K562 (cell line): ENCODE measurements at regions not wholly inside any gene's neighbourhood (a gene's known extent, or its start where the extent isn't known, plus 50 kb on each side); places are given as distances from the start of the nearest gene placed in this dataset.

Experiments
- ATAC-seq: fragments of 200-7000 bp; cut with Tn5 transposase; 3 replicates; pipeline ENCODE4 v1.9.1; 2020; ENCODE audit warnings: moderate library complexity
- BruUV-seq: library from RNA; stranded (reverse); fragments of 400-500 nt; replicated peaks from 2 replicates; lab custom pipeline; 2021; lab: Mats Ljungman, UMichigan
- CTCF ChIA-PET: fragments of 300-600 bp; formaldehyde crosslinking; extraction: SDS; loops from one replicate; lab custom pipeline; 2021; ENCODE audit warnings: low intra/inter-chr PET ratio; lab: Yijun Ruan, JAX
- POLR2A ChIA-PET: fragments of 300-600, 350-650 bp; sonication (Branson Sonifier 250); formaldehyde crosslinking; extraction: SDS; loops from one replicate; lab custom pipeline; 2021; ENCODE audit warnings: antibody characterized with exemption, inconsistent platforms; lab: Yijun Ruan, JAX
- DNase-seq, 4 experiments: peaks; one replicate each; pipeline versions ENCODE4 v3.0.0 to v3.0.0-alpha.2; 2011 to 2018; ENCODE audit warnings: low spot score in 3 of 4, mixed read lengths in 3 of 4; ENCODE audit errors: extremely low read depth in 1 of 4
- FAIRE-seq: peaks from 2 replicates; lab custom pipeline; 2011; peaks lifted over from hg19 to GRCh38; lab: Jason Lieb, UNC
- H2AFZ ChIP-seq: 2 replicates; pipeline ENCODE4 v1.6.0; 2011; ENCODE audit warnings: low read depth, low read length, control low read depth, inconsistent platforms
- H3K27ac ChIP-seq: fragments of 200-600 bp; 3 replicates; pipeline ENCODE4 v1.8.0; 2011; ENCODE audit warnings: low read depth, mild to moderate bottlenecking, control low read depth, inconsistent platforms, low read length, moderate library complexity, mixed read lengths; ENCODE audit errors: extremely low read depth
- H3K27me3 ChIP-seq, 2 experiments: fragments of 300-600 bp in 1 of 2; 2 replicates in 1 of 2; 3 replicates in 1 of 2; pipeline versions ENCODE4 v1.6.0 to v1.8.0; 2011; ENCODE audit warnings: inconsistent platforms in 2 of 2, low read length in 2 of 2, mild to moderate bottlenecking in 1 of 2, mixed read lengths in 1 of 2, moderate library complexity in 1 of 2; ENCODE audit not compliant: control insufficient read depth in 2 of 2, insufficient read depth in 2 of 2
- H3K36me3 ChIP-seq: fragments of 300-600 bp; 3 replicates; pipeline ENCODE4 v1.8.0; 2011; ENCODE audit warnings: mild to moderate bottlenecking, low read length, inconsistent platforms; ENCODE audit not compliant: control insufficient read depth, insufficient read depth
- H3K4me1 ChIP-seq, 2 experiments: fragments of 200-600 bp in 1 of 2; replicated peaks in 1 of 2; 2 replicates in 1 of 2; 3 replicates in 1 of 2; pipeline versions ENCODE4 v1.5.1 to v1.8.0; 2011; ENCODE audit warnings: inconsistent platforms in 2 of 2, low read length in 2 of 2, mild to moderate bottlenecking in 1 of 2, mixed read lengths in 1 of 2, moderate library complexity in 1 of 2; ENCODE audit not compliant: control insufficient read depth in 2 of 2, insufficient read depth in 2 of 2
- H3K4me2 ChIP-seq: 2 replicates; pipeline ENCODE4 v1.6.1; 2011; ENCODE audit warnings: low read length, control low read depth, inconsistent platforms, mixed read lengths; ENCODE audit not compliant: insufficient read depth
- H3K4me3 ChIP-seq: fragments of 200-600 bp; sonication (generic), shearing (Covaris generic); 2 replicates; pipeline ENCODE4 v1.5.1; 2016; ENCODE audit warnings: control low read depth, inconsistent platforms
- H3K79me2 ChIP-seq: fragments of 200-600 bp; 3 replicates; pipeline ENCODE4 v1.8.0; 2011; ENCODE audit warnings: low read length, inconsistent platforms; ENCODE audit not compliant: control insufficient read depth, insufficient read depth
- H3K9ac ChIP-seq, 2 experiments: 2 replicates each; pipeline versions ENCODE4 v1.6.0 to v1.6.1; 2011; ENCODE audit warnings: low read depth in 2 of 2, low read length in 2 of 2, control low read depth in 1 of 2, inconsistent platforms in 1 of 2, mild to moderate bottlenecking in 1 of 2, mixed read lengths in 1 of 2; ENCODE audit not compliant: insufficient read depth in 1 of 2
- H3K9me1 ChIP-seq: one replicate; pipeline ENCODE4 v1.6.0; 2011; ENCODE audit warnings: inconsistent platforms, mild to moderate bottlenecking, low read length, moderate library complexity; ENCODE audit not compliant: control insufficient read depth, insufficient read depth
- H3K9me3 ChIP-seq: replicated peaks from 2 replicates; pipeline ENCODE4 v1.5.1; 2011; ENCODE audit warnings: low read depth, low read length, inconsistent platforms; ENCODE audit not compliant: control insufficient read depth, insufficient read depth
- H4K20me1 ChIP-seq: replicated peaks from 2 replicates; pipeline ENCODE4 v1.6.1; 2011; ENCODE audit warnings: low read length, inconsistent platforms, mixed read lengths; ENCODE audit not compliant: control insufficient read depth, insufficient read depth
- FOXJ2 ChIP-seq: fragments of 200-800 bp; sonication (Bioruptor generic); IDR thresholded peaks from 2 replicates; pipeline ENCODE4 v1.6.1; 2016; ENCODE audit warnings: missing genetic modification characterization, missing compliant biosample characterization
- HMG20A ChIP-seq: fragments of 450-650 bp; formaldehyde crosslinking; conservative IDR thresholded peaks from 2 replicates; pipeline ENCODE4 v1.4.0; 2020; ENCODE audit warnings: mild to moderate bottlenecking, mixed read lengths
- NR2F6 ChIP-seq: fragments of 450-650 bp; formaldehyde crosslinking; IDR thresholded peaks from 2 replicates; pipeline ENCODE4 v1.4.0; 2020; ENCODE audit warnings: mild to moderate bottlenecking
- NR4A1 ChIP-seq, 2 experiments: fragments of 250-450 bp in 1 of 2; fragments of 450-650 bp in 1 of 2; sonication (Bioruptor Pico) in 1 of 2; IDR thresholded peaks; 2 replicates each; pipeline versions ENCODE4 v1.4.0 to v1.6.1; 2016 to 2020; ENCODE audit warnings: mild to moderate bottlenecking in 2 of 2, missing compliant biosample characterization in 1 of 2, missing genetic modification characterization in 1 of 2, moderate library complexity in 1 of 2
- OTX1 ChIP-seq: fragments of 450-650 bp; formaldehyde crosslinking; IDR thresholded peaks from 2 replicates; pipeline ENCODE4 v1.4.0; 2022; ENCODE audit warnings: mild to moderate bottlenecking
- SMARCC2 ChIP-seq: fragments of 450-650 bp; IDR thresholded peaks from 2 replicates; pipeline ENCODE4 v1.6.1; 2017; ENCODE audit warnings: antibody characterized with exemption, moderate library complexity, mild to moderate bottlenecking, low read depth
- SNAPC5 ChIP-seq: fragments of 250-450 bp; sonication (Bioruptor Pico); IDR thresholded peaks from 2 replicates; pipeline ENCODE4 v1.8.0; 2021; ENCODE audit warnings: moderate library complexity, mild to moderate bottlenecking, inconsistent platforms
- ZNF586 ChIP-seq: fragments of 450-650 bp; formaldehyde crosslinking; conservative IDR thresholded peaks from 2 replicates; pipeline ENCODE4 v1.4.0; 2020; ENCODE audit warnings: mild to moderate bottlenecking, moderate library complexity
- whole genome bisulfite sequencing: fragments of 100-300 bp; shearing (Covaris generic); methylation state at CpG from one replicate; pipeline ENCODE4 v1.1.6; 2016; ENCODE audit warnings: low coverage, mixed read lengths; ENCODE audit not compliant: insufficient coverage; ENCODE audit errors: missing lambda C conversion rate; 5-methylcytosine and 5-hydroxymethylcytosine counted together
- in situ Hi-C: fragments of 300-500 bp; cut with MboI; formaldehyde crosslinking; loops from 4 replicates; pipeline ENCODE4 v1.15.0; 2018; ENCODE audit warnings: inconsistent platforms, mixed read lengths
- intact Hi-C: fragments of 100-400 bp; cut with micrococcal nuclease; formaldehyde crosslinking; loops from 2 replicates; pipeline ENCODE4 v1.14.2; 2022

GRCh38 chr10:108911814-108912541, 1011.3 kb downstream of the XPNPEP1 start:
- in situ Hi-C loops (no loop called here), intact Hi-C loops (no loop called here)
- no peak for FAIRE-seq
- H3K4me2 ChIP-seq = no peak overlapping the region
- no TSS peak for BruUV-seq
- WGBS = 12% methylated on average over 15 of the region's 47 CpGs
- no peak overlapping the region for H3K9ac ChIP-seq
- TF ChIP-seq ZNF586 (no peak), SNAPC5 (CRISPR knock-in tag) (no peak), NR4A1 (CRISPR knock-in tag; IDR thresholded peaks at IDR 0.05) (no peak), NR4A1 (tag; IDR thresholded peaks at IDR 0.05) (no peak), FOXJ2 (tag) (no peak), NR2F6 (CRISPR knock-in tag) (no peak)
- TF ChIP-seq, all 486 proteins: peak for 0
- Histone ChIP-seq H3K79me2 (no peaks in the 10 kb centered on the region), H2AFZ (no peak overlapping the region), H4K20me1 (no peaks in the 10 kb centered on the region), H3K9me1 (no peaks in the 10 kb centered on the region), H3K27me3 (no peaks in the 10 kb centered on the region), H3K27ac (no peak overlapping the region), H3K4me3 (no peak overlapping the region), H3K9me3 (no peaks in the 10 kb centered on the region), H3K4me1 (no peaks in the 10 kb centered on the region), H3K36me3 (no peaks in the 10 kb centered on the region)
- no peak for ATAC-seq
- DNase-seq = no peak
- CTCF ChIA-PET = no interaction called here
- POLR2A ChIA-PET = no interaction called here

- Histone ChIP-seq H3K27ac (no peak overlapping the region), H4K20me1 (no peaks in the 10 kb centered on the region), H3K4me3 (no peak overlapping the region), H2AFZ (no peak overlapping the region), H3K9me1 (no peaks in the 10 kb centered on the region), H3K9ac (no peak overlapping the region), H3K9me3 (no peaks in the 10 kb centered on the region), H3K36me3 (no peaks in the 10 kb centered on the region), H3K27me3 (no peaks in the 10 kb centered on the region), H3K4me1 (no peaks in the 10 kb centered on the region), H3K79me2 (no peaks in the 10 kb centered on the region), H3K4me2 (no peak overlapping the region)
- in situ Hi-C loops (no loop called here), intact Hi-C loops (no loop called here)
- POLR2A ChIA-PET = no interaction called here
- no TSS peak for BruUV-seq
- no peak for FAIRE-seq
- 0% methylated on average over 1 of the region's 1 CpG for WGBS
- no peak for ATAC-seq
- no peak for DNase-seq
- CTCF ChIA-PET = no interaction called here
- TF ChIP-seq SMARCC2 (no peak), OTX1 (CRISPR knock-in tag) (no peak), HMG20A (CRISPR knock-in tag) (no peak)
These were observed 1015.2 kb downstream of the XPNPEP1 start for GRCh38 chr10:108908096-108908495.
